Psoas muscle (tissue), 7 donors: ENCODE measurements at regions not wholly inside any gene's neighbourhood (a gene's known extent, or its start where the extent isn't known, plus 50 kb on each side); places are given as distances from the start of the nearest gene placed in this dataset.
A peak's percentile ranks its signal among the peaks of the same experiment; 100 is the strongest.

ENCODE experiments used
- ATAC-seq, 4 donors: fragments of 200-7000 bp; cut with Tn5 transposase; one replicate each; pipeline ENCODE4 v1.9.1; 2020; ENCODE audit warnings: moderate library complexity in 3 of 4, mild to moderate bottlenecking in 2 of 4
- DNase-seq, 2 donors: peaks; one replicate each; pipeline ENCODE4 v3.0.0-alpha.2; 2020
- H3K27ac ChIP-seq: fragments of 200-600 bp; one replicate; pipeline ENCODE4 v1.8.0; 2022
- H3K27me3 ChIP-seq, 3 donors: fragments of 200-600 bp in 1 of 3; one replicate each; pipeline versions ENCODE4 v1.6.1 to v1.8.0; 2013 to 2022; ENCODE audit warnings: low read length in 2 of 3, mild to moderate bottlenecking in 2 of 3, moderate library complexity in 1 of 3; ENCODE audit not compliant: insufficient read depth in 3 of 3
- H3K36me3 ChIP-seq, 2 donors: fragments of 200-600 bp in 1 of 2; one replicate each; pipeline versions ENCODE4 v1.6.1 to v1.8.0; 2013 to 2022; ENCODE audit warnings: low read depth in 1 of 2, mild to moderate bottlenecking in 1 of 2, moderate library complexity in 1 of 2; ENCODE audit not compliant: insufficient read depth in 1 of 2
- H3K4me1 ChIP-seq: fragments of 200-600 bp; one replicate; pipeline ENCODE4 v1.8.0; 2022
- H3K4me3 ChIP-seq: fragments of 200-600 bp; one replicate; pipeline ENCODE4 v1.8.0; 2022; ENCODE audit warnings: mild to moderate bottlenecking
- H3K9me3 ChIP-seq: fragments of 200-600 bp; one replicate; pipeline ENCODE4 v1.8.0; 2022
- CTCF ChIP-seq: fragments of 200-600 bp; IDR thresholded peaks from one replicate; pipeline ENCODE4 v1.8.0; 2022; ENCODE audit warnings: antibody characterized with exemption
- WGBS, 3 donors: extraction: QIAGEN DNeasy Blood & Tissue Kit; methylation state at CpG; one replicate each; pipeline versions ENCODE4 v1.1.6 to v1.1.7; 2013; 5-methylcytosine and 5-hydroxymethylcytosine counted together
- intact Hi-C, 2 donors: fragments of 100-400 bp; cut with DNase I; formaldehyde crosslinking; loops; one replicate each; pipeline versions ENCODE4 v1.11.0 to v1.14.2; 2022
- donor health status: healthy with polysubstance abuse.
- donor health status: DM: no; HTN: no; CAD: no; lungs with moderate emphysema.
- donor health status: Bipolar disorder and iron deficiency.
- donor health status: healthy.
- donor health status: DM: yes; HTN: yes; CAD: no.
- donor health status: DM: no; HTN: no; CAD: no.
- donor health status: DM: yes; HTN: yes; CAD: no.

- 17 to 20% (median 19%) methylated on average over 10 of the region's 10 CpGs for WGBS, 3 donors
- TF ChIP-seq CTCF: no peak
- no peaks in the 10 kb centered on the region for H3K9me3 ChIP-seq
- H3K36me3 ChIP-seq: no peaks in the 10 kb centered on the region
- H3K4me3 ChIP-seq: no peak overlapping the region
- no peak overlapping the region for H3K27ac ChIP-seq
- peak; percentile 29 to 54 for DNase-seq
- H3K27me3 ChIP-seq: no peaks in the 10 kb centered on the region
- peak in 1 of 4 donors; percentile 40 for ATAC-seq
- H3K4me1 ChIP-seq: no peaks in the 10 kb centered on the region
- intact Hi-C loops: no loop called here
Measured at GRCh38 chr4:20617678-20618396, 82.4 kb upstream of the PACRGL start.

GRCh38 chr4:20618731-20619130 lies 81.5 kb upstream of the PACRGL start:
- no peaks in the 10 kb centered on the region for H3K4me1 ChIP-seq
- H3K27ac ChIP-seq: no peak overlapping the region
- 55 to 68% (median 59%) methylated on average over 12 of the region's 12 CpGs for WGBS, 3 donors
- no peak for DNase-seq
- TF ChIP-seq CTCF: no peak
- H3K36me3 ChIP-seq: no peaks in the 10 kb centered on the region
- H3K27me3 ChIP-seq: no peaks in the 10 kb centered on the region
- ATAC-seq: no peak
- intact Hi-C loops: no loop called here
- H3K4me3 ChIP-seq: no peak overlapping the region
- H3K9me3 ChIP-seq: no peaks in the 10 kb centered on the region

GRCh38 chr4:20621476-20621875 lies 78.8 kb upstream of the PACRGL start:
- ATAC-seq (no peak), DNase-seq (no peak)
- no peaks in the 10 kb centered on the region for H3K27me3 ChIP-seq
- 58 to 65% (median 59%) methylated on average over 1 of the region's 1 CpG for WGBS, 3 donors
- H3K4me1 ChIP-seq: no peaks in the 10 kb centered on the region
- no peak overlapping the region for H3K27ac ChIP-seq
- H3K36me3 ChIP-seq: no peaks in the 10 kb centered on the region
- intact Hi-C loops: no loop called here
- TF ChIP-seq CTCF: no peak
- H3K9me3 ChIP-seq: no peaks in the 10 kb centered on the region
- no peak overlapping the region for H3K4me3 ChIP-seq

- Histone ChIP-seq H3K4me3 (no peak overlapping the region), H3K4me1 (no peaks in the 10 kb centered on the region), H3K36me3 (no peaks in the 10 kb centered on the region), H3K9me3 (no peaks in the 10 kb centered on the region), H3K27ac (no peak overlapping the region), H3K27me3 (no peaks in the 10 kb centered on the region)
- intact Hi-C loops: no loop called here
- DNase-seq: no peak
- TF ChIP-seq CTCF: no peak
- 87 to 94% (median 92%) methylated on average over 1 of the region's 1 CpG for WGBS, 3 donors
- ATAC-seq: no peak
Measured at GRCh38 chr4:20622701-20623100, 77.6 kb upstream of the PACRGL start.

- H3K4me3 ChIP-seq: no peak overlapping the region
- no peaks in the 10 kb centered on the region for H3K9me3 ChIP-seq
- DNase-seq (no peak), ATAC-seq (no peak)
- no peaks in the 10 kb centered on the region for H3K4me1 ChIP-seq
- no peaks in the 10 kb centered on the region for H3K27me3 ChIP-seq
- intact Hi-C loops: no loop called here
- no peaks in the 10 kb centered on the region for H3K36me3 ChIP-seq
- H3K27ac ChIP-seq: no peak overlapping the region
- TF ChIP-seq CTCF: no peak
Measured at GRCh38 chr4:20623939-20624338, 76.3 kb upstream of the PACRGL start.
